ENCODE measurements at regions not wholly inside any gene's neighbourhood (a gene's known extent, or its start where the extent isn't known, plus 50 kb on each side); places are given as distances from the start of the nearest gene placed in this dataset.
"Not testable (repeated sequence)": the region's sequence is repeated elsewhere in the genome, so short reads cannot be mapped to it uniquely, and the experiment has no call there.

DNA sequence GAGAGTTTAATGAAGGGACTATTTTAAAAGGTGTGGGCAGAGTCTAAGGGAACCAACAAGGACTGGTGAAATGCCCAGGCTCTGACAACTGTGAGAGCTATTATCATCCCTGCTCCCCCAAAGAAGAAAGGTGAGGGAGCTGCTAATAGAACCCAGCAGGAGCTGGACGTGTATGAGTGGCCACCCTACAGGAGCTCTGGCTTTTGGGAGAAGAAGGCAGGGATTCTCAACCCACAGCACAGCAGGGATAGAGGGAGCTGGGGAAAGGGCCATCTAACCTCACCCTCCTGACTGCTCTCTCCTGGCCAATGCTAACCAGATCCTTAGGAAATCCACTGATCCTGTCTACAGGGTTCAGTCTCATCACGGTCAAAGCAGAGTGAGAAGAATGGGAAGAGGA is 57.1 kb downstream of the GRIN2B start:
- no peak for DNase-seq (ENCODE audit: low spot score)

DNA sequence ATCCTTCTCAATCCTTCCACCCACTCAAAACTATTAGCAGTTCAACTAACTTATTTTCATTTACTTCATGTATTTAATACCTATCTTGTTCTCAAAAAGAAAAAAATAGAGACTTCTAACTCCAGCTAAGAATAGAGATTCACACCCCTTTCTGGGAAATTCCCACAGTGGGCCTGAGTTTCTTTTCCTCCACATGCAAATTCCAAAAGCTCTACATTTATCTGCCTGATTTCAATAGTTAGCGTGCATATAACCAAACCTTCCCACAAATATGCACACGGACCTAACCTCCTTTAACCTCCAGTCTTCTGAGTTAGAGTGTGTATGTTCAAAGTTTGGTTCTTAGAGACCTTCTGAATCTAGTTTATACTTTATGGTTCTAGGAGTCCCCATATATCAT is 62.5 kb downstream of the GRIN2B start:
- no peak for DNase-seq (ENCODE audit: low spot score)

DNA sequence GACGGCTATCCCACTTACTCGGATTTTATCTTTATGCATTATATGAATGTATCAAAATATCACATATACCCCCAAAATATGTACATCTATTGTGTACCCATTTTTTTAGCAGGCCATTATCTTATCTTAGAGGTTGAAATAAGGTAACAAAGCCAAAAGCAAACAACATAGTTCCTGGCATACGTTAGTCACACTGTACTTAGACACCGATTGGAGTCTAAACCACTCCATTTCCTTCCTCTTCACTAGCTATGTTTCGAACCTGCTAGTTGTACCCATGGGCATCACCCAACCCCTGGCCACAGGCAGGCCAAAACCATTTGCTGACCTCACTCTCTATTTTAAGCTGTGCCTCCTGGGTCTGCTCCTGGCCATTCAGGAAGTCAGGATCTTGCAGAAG is 66.3 kb downstream of the GRIN2B start:
- DNase-seq (ENCODE audit: low spot score) = no peak

DNA sequence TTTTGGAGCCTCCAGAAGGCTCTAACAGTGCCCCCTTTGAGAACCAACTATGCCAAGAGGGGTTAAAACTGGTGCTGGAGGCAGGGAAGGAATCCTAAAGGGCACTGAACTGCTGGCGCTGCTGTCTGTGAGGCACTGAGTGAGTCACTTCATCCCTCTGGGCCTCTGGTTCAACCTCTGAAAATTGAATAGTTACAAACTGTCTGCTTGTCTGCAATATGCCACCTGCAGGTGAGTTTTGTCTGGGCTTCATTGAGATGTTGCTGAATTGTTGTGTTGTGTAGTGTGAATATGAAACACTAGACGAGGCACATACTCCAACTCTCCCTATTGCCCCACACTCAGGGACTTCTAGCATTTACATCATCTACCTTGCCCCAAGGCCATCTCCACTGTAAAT is 68.0 kb downstream of the GRIN2B start:
- DNase-seq (ENCODE audit: low spot score) = no peak

DNA sequence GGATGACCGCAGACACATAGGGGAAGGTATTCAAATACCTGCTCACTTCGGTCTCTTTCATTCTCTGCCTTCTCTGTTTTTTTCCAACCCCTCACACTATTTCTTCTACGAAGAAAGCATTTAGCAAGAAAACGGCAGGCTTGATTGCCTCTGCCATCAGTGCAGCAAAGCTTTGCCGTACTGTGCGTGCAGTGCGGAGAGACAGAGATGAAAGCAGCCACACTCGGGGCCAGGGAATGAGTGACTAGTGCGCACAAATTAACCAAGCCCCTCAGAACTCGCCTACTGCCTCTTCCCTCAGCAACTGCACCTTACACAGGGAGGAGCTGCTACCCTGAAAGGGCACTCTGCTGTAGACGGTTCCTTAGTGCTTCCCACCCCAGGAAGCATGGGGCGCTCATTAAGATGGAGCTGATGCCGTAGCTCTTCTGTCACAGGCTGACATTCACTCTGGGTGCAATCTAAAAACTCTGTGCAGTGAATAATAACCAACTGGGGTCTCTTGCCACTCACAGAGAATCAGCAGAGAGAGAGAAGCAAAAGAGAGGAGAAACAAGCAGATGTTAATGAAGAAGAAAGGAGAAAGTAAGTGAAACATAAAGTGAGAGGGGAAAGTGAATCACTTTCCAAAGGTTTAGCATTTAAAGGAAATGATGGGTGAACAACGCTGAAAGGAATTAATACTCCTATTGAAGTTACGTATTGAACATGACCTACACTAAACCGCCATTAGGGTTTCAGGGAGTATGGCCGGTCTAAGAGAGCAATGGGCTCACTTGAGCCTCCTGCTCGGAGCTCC is 69.4 kb downstream of the GRIN2B start:
- no peak for DNase-seq (ENCODE audit: low spot score)

DNA sequence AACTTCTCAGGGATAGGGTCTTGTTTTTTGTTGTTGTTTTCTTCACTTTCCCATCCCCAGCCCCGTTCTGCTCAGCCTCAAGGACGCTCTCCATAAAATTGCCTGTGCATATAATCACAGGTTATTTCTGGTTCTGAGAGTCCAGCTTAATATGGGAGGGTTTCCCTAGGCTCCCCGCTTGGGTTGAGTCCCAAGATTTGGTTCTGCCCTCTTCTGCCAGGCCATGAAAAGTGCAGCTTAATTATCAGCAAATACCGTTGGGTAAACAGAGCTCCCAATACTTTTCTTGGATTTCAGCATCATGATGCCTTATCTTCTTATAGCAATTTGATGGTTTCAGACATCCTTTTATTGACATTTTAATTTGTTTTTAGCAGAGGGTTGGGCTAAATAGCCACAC is 75.6 kb downstream of the GRIN2B start:
- no peak for DNase-seq (ENCODE audit: low spot score)

DNA sequence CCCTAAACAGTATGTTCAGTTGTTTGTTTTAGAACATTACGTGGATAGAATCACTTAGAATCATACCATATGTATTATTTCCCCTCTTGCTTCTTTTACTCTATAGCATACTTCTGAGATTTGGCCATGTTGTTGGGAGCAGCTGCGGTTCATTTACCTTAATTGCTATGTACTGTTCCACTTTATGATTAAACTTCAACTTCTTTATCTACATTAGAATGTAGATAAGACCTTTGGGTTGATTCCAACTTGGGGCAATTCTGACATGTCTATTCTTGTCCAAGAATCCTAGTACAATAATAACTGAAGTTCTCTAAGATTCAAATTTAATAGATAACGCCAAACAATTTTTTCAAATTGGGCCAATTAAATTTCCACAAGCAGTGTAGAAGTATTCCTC is 80.7 kb downstream of the GRIN2B start:
- no peak for DNase-seq (ENCODE audit: low spot score)

DNA sequence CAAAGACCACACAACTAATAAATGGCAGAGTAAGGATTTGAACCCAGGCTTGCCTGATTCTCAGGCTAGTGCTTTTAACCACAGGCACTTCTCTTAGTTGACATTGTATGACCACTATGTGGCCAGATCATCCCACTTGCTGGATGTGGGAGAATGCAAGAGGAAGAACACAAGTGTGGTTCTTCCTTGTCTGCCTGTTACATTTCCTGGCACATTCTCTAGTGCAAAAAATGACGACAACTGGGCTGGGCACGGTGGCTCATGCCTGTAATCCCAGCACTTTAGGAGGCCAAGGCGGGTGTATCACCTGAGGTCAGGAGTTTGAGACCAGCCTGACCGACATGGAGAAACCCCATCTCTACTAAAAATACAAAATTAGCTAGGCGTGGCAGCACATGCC is 83.0 kb downstream of the GRIN2B start:
- not testable (repeated sequence) for DNase-seq (ENCODE audit: low spot score)

DNA sequence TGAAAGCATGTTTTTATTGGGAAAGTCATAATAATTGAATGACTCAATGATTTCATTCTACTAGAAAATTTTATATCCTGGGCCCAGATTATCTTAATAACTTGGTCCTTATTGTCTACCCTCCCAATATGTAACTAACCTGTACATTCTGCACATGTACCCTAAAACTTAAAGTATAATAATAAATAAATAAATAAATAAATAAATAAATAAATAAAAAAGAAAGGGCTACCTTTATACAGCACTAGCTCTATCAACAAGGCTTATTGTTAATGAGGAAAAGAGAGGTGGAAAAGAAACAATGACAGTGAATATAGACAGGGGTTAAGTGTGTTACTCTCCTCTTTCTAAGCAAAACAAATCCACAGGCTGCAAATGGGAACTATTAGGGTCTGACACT is 83.6 kb downstream of the GRIN2B start:
- no peak for DNase-seq (ENCODE audit: low spot score)

DNA sequence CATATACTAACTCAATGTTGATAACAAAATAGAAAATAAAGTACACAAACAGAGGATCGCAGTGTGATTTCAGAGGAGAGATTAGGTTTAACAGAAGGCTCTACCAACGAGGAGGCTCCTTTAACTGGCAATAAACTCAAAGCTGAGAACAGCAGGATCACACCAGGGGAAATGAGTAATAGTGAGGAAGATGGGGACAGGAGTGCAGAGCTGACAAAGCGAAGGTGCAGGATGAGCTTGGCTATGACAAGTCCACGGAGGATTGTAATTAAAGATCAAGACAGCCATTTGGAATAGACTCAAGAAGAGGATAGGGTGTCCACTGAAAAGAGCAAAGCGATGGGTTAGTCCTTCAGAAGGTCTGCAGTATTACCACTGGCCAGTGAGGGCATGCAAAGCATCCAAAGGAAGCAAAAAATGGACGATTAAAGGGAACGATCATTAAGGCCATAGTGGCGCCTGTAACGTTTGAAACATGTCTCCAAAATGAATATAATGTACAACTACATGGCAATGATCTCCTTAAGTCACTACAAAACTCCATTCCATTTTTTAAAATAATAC is 85.3 kb downstream of the GRIN2B start:
- no peak for DNase-seq (ENCODE audit: low spot score)

DNA sequence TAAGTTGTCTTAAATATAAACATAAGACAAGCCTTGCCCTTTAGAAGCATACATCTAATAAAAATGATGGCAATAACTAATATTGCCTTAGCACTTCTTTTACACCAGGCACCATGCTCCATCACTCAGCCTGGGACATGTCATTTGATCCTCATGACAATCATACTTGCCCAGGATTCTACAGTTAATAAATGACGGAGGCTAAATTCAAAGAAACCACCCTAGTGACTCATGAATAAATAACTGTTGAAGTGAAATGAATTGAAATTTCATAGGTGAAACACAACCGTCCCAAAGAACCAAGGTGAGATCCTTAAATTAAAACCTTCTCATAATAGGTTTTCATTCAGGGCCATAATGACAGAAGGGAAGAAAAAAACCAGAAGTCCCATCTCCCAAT is 89.5 kb downstream of the GRIN2B start:
- DNase-seq (ENCODE audit: low spot score) = no peak

DNA sequence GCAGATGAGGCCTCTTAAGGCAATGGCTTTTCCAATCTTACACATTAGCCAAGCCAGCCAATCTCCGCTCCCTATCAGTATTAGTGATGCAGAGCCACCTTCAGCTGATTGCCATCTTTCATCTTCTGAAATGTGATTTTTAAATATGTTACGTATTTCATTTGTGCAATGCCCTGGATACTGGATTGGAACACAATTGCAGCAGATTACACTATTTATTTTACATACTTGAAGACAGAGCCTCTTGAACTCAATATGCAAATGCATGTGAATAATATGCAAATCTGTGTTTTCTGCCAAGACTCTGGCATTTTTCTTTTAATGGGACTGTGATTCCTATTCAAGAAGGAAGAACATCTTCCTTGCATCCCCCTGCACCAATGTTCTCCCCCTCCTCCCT is 90.5 kb downstream of the GRIN2B start:
- no peak for DNase-seq (ENCODE audit: low spot score)

DNA sequence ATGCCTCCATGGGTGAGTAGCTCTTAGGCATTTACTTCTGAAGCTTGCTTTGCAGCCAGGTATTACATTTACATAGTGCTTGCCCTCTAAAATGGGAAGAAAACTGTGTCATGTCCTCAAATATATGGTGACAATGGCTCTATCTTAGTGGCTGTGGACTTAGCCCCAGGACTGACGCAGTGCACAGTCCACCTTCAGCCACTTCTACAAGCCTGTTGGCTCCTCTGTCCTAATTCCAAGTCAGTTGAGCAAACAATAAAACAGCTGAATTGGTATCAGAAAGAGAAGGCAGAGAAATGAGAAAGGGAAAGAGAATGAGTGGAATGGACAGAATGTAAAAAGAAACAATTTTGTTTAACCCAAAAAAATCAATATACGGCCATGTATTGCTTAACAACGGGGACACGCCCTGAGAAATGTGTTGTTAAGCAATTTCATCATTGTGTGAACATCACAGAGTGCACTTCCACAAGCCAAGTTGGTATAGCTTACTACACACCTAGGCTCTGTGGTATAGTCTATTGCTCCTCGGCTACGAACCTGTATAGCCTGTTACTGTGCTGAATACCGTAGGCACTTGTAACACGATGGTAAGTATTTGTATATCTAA is 93.5 kb downstream of the GRIN2B start:
- DNase-seq (ENCODE audit: low spot score) = no peak

DNA sequence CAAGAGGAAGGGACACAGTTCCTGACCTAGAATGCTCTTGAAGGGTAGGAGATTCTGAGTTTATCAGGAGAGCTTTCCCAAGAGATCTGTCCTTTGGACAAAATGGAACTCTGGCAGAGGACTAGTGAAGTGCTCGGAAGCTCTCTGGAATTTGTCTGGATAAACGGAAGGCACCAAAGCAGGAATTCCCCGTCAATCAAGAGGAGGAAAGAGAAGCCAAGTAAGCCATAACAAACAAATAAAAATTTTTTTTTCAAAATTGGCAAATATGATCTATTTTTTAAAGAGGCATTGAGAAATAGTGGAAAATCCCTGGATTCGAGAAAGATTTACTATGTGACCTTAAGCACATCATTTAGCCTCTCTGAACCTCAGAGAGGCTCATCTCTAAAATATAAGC is 99.2 kb downstream of the GRIN2B start:
- DNase-seq (ENCODE audit: low spot score) = no peak

DNA sequence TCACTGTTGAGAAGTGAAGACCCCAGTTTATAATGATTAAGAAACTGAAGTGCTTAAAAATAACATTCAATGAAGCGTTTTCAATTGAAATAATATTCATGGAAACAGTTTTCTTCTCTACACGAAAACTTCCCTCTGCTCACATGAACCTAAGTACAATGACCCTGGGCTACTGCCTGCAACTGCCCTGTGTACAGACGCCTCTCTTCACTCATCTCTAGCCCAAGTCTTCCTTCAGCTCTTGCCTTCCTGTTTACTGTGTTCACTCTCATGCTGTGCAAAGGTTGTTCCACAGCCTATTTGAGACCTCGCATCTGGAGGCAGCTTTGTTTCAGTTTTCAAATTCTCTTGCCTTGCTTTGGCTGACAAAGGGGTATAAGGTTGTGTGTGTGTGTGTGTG is 100.8 kb downstream of the GRIN2B start:
- no peak for DNase-seq (ENCODE audit: low spot score)

DNA sequence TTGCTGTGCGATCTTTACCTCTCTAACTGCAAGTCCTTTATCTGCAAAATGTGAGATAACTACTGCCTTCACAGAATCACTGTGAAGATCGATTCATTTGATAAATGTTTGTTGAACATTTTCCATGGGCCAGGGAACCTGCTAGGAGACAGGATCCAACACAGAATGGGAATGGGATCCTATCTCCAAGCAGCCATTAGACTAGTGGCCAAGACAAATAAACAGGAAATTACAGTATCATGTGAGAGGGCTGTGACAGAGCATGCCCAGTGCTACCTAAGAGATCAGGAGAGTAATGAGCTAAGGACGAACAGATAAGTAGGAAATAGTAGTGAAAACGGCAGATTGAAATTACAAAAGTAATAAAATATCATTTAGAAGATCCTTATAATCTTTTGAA is 105.7 kb downstream of the GRIN2B start:
- DNase-seq (ENCODE audit: low spot score) = no peak

DNA sequence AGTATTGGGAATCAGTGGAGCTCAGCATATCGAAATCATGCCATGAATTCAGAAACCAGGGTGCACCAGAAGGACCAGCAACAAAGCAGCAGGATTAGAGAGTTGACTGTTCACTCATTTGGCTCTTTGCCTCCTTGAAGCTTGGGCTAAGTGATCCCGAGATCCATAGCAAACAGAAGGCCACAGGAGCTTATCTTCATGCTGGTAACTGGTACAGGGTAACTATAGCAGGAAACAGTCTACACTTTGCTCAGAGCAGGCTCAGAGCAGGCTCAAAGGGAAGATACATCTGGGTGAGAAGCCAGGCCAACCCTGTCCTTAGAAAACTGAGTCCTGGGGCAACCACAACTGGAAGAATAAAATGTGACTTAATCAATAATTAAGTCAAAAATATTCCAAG is 111.1 kb downstream of the GRIN2B start:
- DNase-seq (ENCODE audit: low spot score) = no peak

DNA sequence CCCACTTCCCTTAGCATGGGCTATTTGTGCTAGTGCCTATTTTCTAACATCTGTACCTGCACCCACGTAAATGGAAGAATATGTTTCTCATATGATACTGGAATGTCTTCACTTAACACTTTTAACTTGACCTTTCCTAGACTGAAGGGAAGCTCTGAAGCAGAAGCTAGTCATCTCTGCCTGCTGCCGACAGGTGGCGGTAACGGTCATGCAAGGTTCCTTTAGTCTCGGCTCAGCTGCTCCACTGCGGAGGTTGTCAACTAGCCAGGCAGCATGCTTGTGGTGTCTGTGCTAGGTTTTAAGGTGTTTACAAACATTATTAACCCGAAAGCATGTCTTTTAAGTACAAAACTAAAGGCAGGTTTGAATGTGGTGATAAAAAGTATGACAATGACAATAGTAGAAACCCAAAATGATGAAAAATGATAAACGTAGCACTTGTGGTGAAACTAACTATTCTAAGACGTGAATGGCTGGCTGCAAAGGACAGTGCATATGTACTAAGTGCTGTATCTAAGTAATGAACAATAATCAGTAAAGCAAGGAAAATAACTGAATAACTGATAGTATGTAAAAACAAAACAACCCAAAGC is 117.2 kb downstream of the GRIN2B start:
- DNase-seq (ENCODE audit: low spot score) = peak; percentile 83

DNA sequence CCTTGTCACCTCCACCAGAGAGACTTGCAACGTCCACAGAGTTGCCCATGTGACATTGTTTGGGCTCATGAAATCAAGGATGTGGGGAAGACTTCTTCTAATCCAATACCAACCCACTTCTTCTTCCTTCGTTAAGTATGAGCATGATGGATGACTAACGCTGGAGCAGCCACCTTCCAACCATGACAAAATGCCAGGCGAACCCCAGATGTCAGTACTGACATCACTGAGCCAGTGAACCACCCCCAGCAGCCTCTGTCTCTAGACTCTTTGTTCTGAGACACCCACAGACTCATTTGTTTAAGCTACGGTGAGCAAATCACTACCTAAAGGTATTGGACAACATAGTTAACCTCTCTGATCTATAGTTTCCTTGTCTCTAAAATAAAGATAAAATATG is 123.7 kb downstream of the GRIN2B start:
- DNase-seq (ENCODE audit: low spot score) = no peak

DNA sequence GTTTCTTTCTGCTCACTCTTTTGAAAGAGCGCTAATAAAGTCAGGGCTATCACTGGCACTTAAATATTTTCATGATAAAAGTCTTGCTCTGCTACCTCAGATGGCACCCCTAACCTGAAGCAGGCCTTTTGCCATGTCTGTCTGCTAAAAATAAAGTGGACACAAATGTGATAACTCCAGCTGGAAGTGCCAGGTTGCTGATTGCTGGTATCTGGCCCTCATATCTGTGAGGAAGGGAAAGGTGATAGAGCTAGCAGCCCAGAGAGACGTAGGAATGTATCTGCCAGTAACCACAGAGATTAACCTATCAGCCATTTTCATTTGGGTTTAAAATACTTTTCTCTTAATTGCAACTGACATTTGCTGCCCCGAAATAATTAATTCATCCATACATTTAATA is 127.9 kb downstream of the GRIN2B start:
- no peak for DNase-seq (ENCODE audit: low spot score)

DNA sequence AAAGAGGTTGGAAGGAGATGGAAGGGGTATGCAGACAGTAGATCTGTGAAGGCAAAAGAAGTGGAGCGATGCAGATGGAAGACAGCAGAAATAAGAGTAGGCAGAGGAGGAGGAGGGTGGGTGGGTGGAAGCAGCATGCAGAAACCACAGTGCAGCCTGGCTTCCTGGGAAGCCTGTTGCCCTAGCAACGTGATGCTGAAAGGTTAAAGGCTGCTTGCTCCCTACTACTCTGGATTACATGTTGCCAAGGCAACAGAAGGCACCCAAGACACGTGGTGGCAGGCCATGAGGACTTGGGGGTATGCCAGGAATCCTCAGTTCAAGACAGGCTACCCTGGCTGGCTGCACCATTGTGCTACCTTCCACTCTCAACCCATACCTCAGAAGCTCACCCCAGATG is 129.6 kb downstream of the GRIN2B start:
- no peak for DNase-seq (ENCODE audit: low spot score)

DNA sequence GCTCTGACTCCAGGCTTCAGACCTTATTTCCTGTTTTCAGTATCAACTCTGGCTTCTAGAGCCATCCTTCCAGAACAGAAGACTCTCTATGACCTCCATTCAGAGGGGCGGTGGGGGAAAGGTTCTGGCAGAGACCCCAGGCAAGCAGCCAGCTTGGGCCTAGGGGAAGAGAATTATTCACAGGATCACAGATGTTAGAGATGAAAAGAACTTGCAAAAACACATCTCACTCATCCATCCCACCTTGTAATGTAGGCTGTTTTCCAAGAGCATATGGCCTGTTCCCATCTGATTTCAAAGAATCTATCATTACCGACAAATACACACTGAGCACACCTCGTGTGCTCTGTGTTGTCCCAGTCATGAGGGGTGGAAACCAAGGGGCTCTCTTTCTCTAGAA is 131.9 kb downstream of the GRIN2B start:
- DNase-seq (ENCODE audit: low spot score) = no peak

DNA sequence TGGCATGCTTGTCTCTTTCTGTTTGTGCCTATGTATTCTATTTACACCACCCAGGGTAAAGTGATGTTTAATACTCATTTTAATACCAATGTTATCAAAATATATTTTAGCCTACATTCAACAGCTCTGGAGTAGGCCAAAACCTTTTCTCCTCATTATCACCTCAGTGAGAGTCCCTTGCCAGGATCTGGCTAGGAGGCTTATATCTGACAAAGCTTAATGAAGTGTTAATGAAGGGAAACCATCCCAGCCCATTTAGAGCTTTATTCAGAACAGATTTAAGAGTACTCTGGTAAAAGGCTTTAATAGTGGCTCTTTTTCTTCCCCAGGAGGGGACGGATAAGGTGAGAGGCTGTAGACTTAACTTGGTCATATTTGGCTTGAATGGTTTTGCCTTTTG is 137.6 kb downstream of the GRIN2B start:
- peak; percentile 39 for DNase-seq (ENCODE audit: low spot score)
